Activated naive CD4-positive, alpha-beta T cell treated with anti-CD3 and anti-CD28 coated beads, Interleukin-2, amount 50 U/mL, for 16 hours (primary cell): ENCODE measurements at regions not wholly inside any gene's neighbourhood (a gene's known extent, or its start where the extent isn't known, plus 50 kb on each side); places are given as distances from the start of the nearest gene placed in this dataset.
A peak's percentile ranks its signal among the peaks of the same experiment; 100 is the strongest.

ENCODE experiments used
- DNase-seq: peaks from one replicate; pipeline ENCODE4 v3.0.0-alpha.2; 2020

DNA sequence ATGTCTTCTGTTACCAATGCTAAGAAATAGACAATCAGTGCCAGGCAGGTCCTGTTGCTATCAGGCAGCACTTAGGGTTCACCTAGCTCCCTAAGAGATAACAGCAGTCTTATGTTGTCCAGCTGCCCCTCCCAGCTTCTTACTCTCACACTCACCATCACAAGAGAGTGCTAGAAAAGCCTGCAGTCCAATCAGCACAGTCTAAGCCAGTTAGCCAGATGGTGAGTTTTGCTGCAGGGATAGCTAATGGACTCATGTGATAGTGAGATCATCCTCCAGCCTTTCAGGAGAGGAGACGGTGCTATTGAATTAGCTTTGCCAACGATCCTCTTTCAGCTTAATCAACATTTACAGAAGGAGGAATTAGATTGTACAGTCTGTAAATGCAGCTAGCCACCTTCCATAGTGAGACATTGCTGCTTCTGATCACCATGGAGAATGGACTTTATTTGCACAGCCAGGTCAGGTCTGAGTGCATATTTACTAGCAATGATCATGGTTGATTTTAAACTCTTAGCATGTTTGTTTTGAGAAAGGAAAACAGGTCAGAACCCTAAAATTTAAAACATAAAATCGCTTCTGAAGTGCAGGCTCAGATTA, 438.3 kb downstream of the CENPC start:
- no peak for DNase-seq

DNA sequence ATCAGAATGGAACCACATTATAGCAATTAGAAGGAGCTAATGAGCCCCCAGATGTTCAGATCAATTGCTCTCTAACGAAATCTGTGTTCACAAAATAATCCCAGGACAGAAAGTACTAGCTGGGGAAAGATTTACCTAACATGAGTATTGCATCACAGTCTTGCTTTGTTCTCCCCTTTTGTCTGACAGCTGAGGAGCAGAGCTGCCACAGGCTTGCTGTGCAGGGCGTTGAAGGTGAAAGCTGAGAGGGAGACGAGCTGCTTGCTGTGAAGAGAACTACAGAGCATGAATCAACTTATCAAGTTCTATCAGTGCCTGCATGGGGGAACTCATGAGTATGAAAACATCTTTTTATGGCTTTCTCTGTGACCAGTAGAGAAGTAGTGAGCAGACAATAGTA, 441.2 kb downstream of the CENPC start:
- no peak for DNase-seq

GRCh38 chr4:67103001-67103747, 442.1 kb downstream of the CENPC start:
- DNase-seq, result no peak

- DNase-seq, result no peak
Observed at GRCh38 chr4:67101612-67102011, 443.7 kb downstream of the CENPC start.

- no peak for DNase-seq
Observed at GRCh38 chr4:67092351-67092750, 453.0 kb downstream of the CENPC start.

DNA sequence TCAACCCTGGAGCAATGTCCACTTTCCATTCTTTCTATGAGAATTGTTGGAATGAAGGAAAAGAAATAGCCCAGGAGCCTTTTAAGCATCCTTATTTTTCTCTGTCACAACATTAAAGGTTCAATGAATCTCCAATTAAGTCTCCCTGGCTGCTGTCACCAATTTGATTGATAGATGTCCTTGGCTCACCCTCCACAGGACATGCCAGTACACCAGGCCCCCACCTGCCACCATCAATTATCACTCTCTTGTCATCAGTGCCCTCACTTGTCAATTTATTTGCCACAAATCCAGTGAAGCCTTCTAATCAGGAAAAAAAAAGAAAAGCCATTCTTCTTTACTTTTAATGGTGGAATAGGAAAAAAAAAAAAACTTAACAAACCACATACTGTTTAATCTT, 453.6 kb downstream of the CENPC start:
- no peak for DNase-seq

DNA sequence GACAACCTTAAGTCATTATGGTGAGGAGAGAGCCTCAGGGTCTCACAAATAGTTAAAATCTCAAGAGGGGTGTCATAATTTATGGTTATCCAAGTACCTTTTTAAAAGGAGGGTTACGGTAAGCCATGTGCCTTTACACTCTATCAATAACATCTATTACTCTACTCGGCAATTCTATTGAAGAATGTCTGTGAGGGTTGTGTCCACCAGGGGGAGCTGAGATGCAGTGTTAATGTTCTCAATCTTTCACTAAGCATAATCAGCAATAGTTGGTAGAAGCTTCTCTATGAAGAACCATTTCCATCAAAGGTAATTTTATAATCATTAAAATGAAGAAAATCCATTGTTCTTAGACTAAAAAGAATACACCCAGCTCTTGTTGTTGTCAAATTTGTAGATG, 457.4 kb downstream of the CENPC start:
- peak; percentile 36 for DNase-seq

- DNase-seq, result no peak
Observed at GRCh38 chr4:67084783-67085182, 460.5 kb downstream of the CENPC start.

- DNase-seq, result no peak
Observed at GRCh38 chr4:67083496-67083895, 461.8 kb downstream of the CENPC start.

DNA sequence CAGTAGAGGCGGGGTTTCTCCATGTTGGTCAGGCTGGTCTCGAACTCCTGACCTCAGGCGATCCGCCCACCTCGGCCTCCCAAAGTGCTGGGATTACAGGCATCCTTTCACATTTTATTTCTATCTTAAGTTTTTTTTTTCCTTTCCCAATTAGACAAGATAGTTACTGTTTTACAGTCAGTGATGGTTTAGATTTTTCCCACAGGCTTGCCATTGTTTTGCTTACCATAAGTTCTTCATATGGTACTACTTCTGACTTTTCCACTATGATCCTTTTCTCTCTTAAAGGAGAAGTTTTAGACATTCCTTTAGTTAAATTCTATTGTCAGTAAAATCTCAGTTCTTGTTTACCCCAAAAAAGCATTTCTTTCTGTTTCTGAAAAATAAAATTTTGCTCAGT, 462.6 kb downstream of the CENPC start:
- DNase-seq, result no peak

DNA sequence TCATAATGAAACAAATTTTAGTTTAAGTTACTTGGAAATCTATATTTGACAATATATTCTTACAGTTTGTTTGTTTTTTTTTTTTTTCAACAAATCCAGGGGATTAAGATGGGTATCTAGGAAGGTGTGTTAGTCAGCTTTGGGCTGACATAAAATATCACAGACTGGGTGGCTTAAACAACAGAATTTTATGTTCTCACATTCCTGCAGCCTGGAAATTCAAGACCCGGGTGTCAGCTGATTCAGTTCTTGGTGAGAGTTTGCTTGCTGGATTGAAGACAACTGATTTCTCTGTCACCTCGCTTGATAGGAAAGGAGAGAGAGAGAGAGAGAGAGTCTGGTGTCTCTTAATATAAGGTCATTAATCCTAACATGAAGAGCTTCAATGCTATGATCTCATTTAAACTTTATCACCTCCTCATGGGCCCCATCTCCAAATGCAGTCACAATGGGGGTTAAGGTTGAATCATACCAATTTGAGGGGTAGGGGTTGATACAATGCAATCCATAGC, 465.2 kb downstream of the CENPC start:
- DNase-seq, result no peak

DNA sequence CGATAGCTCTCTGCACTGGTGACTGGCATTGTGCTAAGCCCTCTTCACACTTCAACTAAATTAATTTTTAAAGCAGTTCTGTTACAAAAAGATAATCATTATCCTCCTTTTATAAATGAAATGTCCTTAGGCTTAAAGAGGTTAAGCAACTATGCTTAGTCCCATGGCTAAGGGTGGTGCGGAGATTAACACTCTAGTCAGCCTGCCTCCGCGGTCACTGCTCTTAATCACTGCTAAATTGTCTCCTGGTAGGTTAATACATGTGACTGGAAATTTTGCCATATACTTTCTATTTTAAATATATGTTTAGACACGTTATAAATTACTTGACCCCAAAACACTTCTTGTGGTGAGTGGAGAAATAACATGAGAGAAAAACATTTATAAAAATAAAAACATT, 473.7 kb downstream of the CENPC start:
- no peak for DNase-seq

- DNase-seq, result no peak
Observed at GRCh38 chr4:67055319-67055718, 490.0 kb downstream of the CENPC start.

- DNase-seq, result no peak
Observed at GRCh38 chr4:67054896-67055295, 490.4 kb downstream of the CENPC start.

GRCh38 chr4:67052814-67053675, 492.3 kb downstream of the CENPC start:
- no peak for DNase-seq

GRCh38 chr4:67051000-67051789, 494.1 kb downstream of the CENPC start:
- no peak for DNase-seq

DNA sequence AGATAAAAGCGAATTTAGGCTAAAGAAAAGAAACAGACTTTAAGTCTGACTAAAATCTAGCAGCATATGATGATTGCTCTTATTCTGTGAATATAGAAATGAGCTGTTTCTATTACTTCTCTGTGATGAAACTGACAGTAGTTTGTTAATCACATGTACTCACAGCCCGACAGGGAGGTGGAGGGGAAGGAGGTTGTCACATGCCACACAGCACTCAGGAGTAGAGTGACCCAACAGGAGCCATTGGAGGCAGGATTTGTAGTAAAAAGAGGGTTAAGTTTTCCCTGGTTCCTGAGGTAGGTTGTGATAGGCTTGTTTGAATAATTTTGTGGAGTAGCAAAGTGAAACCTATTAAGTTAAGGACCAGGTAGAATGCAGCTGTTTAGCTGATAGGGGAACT, 495.9 kb downstream of the CENPC start:
- no peak for DNase-seq

GRCh38 chr4:67048530-67048929, 496.8 kb downstream of the CENPC start:
- no peak for DNase-seq

GRCh38 chr4:67040315-67040714, 505.0 kb downstream of the CENPC start:
- no peak for DNase-seq

DNA sequence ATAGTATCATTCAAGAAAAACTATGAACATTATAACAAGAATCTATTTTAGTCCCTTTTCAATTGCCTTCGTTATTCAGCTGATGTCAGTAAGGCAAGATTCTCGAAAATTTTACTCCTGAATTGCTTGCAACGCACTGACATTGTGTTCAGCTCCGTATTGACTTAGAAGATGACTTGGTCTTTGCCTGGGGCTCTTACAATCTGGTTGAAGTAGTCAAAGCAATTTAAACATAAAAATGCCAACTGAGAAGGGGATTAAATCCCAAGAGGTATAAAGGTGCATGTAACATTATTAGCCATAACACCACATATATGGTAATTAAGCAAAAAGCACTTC, 507.1 kb downstream of the CENPC start:
- no peak for DNase-seq

- DNase-seq, result no peak
Observed at GRCh38 chr4:67037504-67038227, 507.6 kb downstream of the CENPC start.

GRCh38 chr4:67036791-67037190, 508.5 kb downstream of the CENPC start:
- no peak for DNase-seq
